ENCODE measurements at regions not wholly inside any gene's neighbourhood (a gene's known extent, or its start where the extent isn't known, plus 50 kb on each side); places are given as distances from the start of the nearest gene placed in this dataset.

DNA sequence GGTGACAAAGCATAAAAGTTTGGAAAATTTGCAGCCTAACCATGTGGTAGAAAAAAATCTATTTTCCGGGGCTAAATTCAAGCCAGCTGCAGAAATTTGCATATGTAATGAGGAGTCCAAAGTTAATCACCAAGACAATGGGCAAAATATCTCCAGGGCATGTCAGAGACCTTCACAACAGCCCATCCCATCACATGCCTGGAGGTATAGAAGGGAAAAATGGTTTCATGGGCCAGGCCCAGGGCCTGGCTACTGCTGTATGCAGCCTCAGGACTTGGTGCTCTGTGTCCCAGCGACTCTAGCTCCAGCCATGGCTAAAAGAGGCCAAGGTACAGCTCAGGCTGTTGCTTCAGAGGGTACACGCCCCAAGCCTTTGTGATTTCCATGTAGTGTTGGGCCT, 655.8 kb upstream of the MGAT4C start:
- no peak for TF ChIP-seq POLR2AphosphoS5 (IDR thresholded peaks at IDR 0.05)
- TF ChIP-seq, protein P1, sequence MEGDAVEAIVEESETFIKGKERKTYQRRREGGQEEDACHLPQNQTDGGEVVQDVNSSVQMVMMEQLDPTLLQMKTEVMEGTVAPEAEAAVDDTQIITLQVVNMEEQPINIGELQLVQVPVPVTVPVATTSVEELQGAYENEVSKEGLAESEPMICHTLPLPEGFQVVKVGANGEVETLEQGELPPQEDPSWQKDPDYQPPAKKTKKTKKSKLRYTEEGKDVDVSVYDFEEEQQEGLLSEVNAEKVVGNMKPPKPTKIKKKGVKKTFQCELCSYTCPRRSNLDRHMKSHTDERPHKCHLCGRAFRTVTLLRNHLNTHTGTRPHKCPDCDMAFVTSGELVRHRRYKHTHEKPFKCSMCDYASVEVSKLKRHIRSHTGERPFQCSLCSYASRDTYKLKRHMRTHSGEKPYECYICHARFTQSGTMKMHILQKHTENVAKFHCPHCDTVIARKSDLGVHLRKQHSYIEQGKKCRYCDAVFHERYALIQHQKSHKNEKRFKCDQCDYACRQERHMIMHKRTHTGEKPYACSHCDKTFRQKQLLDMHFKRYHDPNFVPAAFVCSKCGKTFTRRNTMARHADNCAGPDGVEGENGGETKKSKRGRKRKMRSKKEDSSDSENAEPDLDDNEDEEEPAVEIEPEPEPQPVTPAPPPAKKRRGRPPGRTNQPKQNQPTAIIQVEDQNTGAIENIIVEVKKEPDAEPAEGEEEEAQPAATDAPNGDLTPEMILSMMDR (IDR thresholded peaks at IDR 0.05): no peak

All from prostate gland (tissue), 2 donors.